BE2C (cell line): ENCODE measurements at regions not wholly inside any gene's neighbourhood (a gene's known extent, or its start where the extent isn't known, plus 50 kb on each side); places are given as distances from the start of the nearest gene placed in this dataset.

Experiments used
- DNase-seq: peaks from one replicate; pipeline ENCODE4 v3.0.0-alpha.2; 2020
- H3K27me3 ChIP-seq: fragments of 250-450 bp; sonication (Bioruptor Pico); 2 replicates; pipeline ENCODE4 v1.5.1; 2020; ENCODE audit warnings: mild to moderate bottlenecking
- H3K36me3 ChIP-seq: fragments of 250-450 bp; sonication (Bioruptor Pico); 2 replicates; pipeline ENCODE4 v1.5.1; 2020; ENCODE audit warnings: mild to moderate bottlenecking
- H3K4me1 ChIP-seq: fragments of 250-450 bp; sonication (Bioruptor Pico); 2 replicates; pipeline ENCODE4 v1.5.1; 2020
- H3K4me3 ChIP-seq: 2 replicates; pipeline ENCODE4 v1.5.1; 2011; ENCODE audit warnings: low read depth, low read length
- H3K9me3 ChIP-seq: fragments of 250-450 bp; sonication (Bioruptor Pico); 2 replicates; pipeline ENCODE4 v1.5.1; 2020
- CTCF ChIP-seq: IDR thresholded peaks from 2 replicates; pipeline ENCODE4 v1.5.1; 2012; ENCODE audit warnings: mild to moderate bottlenecking, low read depth, low read length

- H3K27me3 ChIP-seq, result no peaks in the 10 kb centered on the region
- H3K36me3 ChIP-seq, result no peaks in the 10 kb centered on the region
- peaks cover 19% of the 10 kb centered on the region for H3K4me1 ChIP-seq
- TF ChIP-seq CTCF, result no peak
- no peak overlapping the region for H3K4me3 ChIP-seq
- peaks cover 3% of the 10 kb centered on the region; the same call in 1 of the 2 replicates for H3K9me3 ChIP-seq
- DNase-seq, result no peak
These were observed 293.1 kb downstream of the PSAT1 start for GRCh38 chr9:78590068-78590467.

- H3K4me3 ChIP-seq, result no peak overlapping the region
- peaks cover 22% of the 10 kb centered on the region for H3K4me1 ChIP-seq
- peaks cover 3% of the 10 kb centered on the region; the same call in 1 of the 2 replicates for H3K9me3 ChIP-seq
- H3K36me3 ChIP-seq, result no peaks in the 10 kb centered on the region
- H3K27me3 ChIP-seq, result no peaks in the 10 kb centered on the region
- no peak for DNase-seq
- TF ChIP-seq CTCF, result no peak
These were observed 295.9 kb downstream of the PSAT1 start for GRCh38 chr9:78592811-78593210.

GRCh38 chr9:78595200-78595945, 298.4 kb downstream of the PSAT1 start:
- no peak for DNase-seq
- H3K36me3 ChIP-seq, result no peaks in the 10 kb centered on the region
- H3K4me1 ChIP-seq, result peaks cover 7% of the 10 kb centered on the region
- TF ChIP-seq CTCF, result no peak
- H3K4me3 ChIP-seq, result no peak overlapping the region
- no peaks in the 10 kb centered on the region for H3K27me3 ChIP-seq
- H3K9me3 ChIP-seq, result no peaks in the 10 kb centered on the region

- Histone ChIP-seq H3K36me3 (no peaks in the 10 kb centered on the region), H3K4me1 (peaks cover 6% of the 10 kb centered on the region), H3K4me3 (no peak overlapping the region), H3K9me3 (no peaks in the 10 kb centered on the region), H3K27me3 (no peaks in the 10 kb centered on the region)
- DNase-seq, result no peak
- TF ChIP-seq CTCF, result no peak
These were observed 299.4 kb downstream of the PSAT1 start for GRCh38 chr9:78596346-78596745.

GRCh38 chr9:78598120-78598519, 301.2 kb downstream of the PSAT1 start:
- TF ChIP-seq CTCF, result no peak
- DNase-seq, result no peak
- Histone ChIP-seq H3K4me1 (peaks cover 10% of the 10 kb centered on the region), H3K4me3 (no peak overlapping the region), H3K9me3 (no peaks in the 10 kb centered on the region), H3K36me3 (no peaks in the 10 kb centered on the region), H3K27me3 (no peaks in the 10 kb centered on the region)

GRCh38 chr9:78599926-78600325, 303.0 kb downstream of the PSAT1 start:
- DNase-seq, result no peak
- Histone ChIP-seq H3K9me3 (no peaks in the 10 kb centered on the region), H3K4me3 (no peak overlapping the region), H3K27me3 (no peaks in the 10 kb centered on the region), H3K4me1 (peaks cover 13% of the 10 kb centered on the region), H3K36me3 (no peaks in the 10 kb centered on the region)
- TF ChIP-seq CTCF, result no peak
